ENCODE measurements at regions not wholly inside any gene's neighbourhood (a gene's known extent, or its start where the extent isn't known, plus 50 kb on each side); places are given as distances from the start of the nearest gene placed in this dataset.

DNA sequence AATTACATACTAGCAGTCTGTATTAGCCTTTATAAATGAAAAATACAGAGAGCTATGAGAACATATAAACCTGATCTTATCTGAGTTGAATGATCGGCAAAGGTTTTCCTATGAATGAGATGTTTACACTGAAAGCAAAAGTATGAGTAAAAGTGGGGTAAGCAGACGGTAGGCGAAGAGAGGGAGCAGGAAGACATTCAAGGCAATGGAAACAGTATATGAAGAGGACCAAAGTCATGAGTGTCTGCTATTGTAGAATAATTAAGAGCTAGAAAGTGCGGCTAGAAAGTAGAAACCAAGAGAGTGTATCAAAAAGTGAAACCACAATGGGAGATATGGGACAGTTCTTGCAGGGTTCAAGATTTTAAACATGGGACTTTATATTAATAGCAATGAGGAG lies 67.0 kb upstream of the TMLHE start:
- no peak for DNase-seq

DNA sequence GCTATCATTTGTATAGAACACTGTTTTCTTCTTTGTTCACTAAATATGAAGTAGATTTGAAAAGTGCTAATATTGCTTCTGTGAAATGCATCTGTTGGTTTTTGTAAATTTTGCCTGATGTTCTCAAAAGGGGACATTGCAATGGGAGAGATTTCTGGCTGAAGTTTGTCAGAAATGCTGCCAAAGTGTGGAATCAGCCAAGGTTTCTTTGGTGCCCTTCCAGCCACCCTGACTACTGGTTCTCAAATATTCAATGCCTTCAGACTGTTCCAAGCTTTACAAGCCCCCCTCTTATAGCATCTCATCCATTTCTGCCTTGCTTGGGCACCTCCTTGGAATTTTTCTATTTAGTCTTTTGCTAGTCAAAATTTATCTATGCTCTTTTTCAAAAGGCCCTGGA lies 60.6 kb upstream of the TMLHE start:
- DNase-seq = no peak

DNA sequence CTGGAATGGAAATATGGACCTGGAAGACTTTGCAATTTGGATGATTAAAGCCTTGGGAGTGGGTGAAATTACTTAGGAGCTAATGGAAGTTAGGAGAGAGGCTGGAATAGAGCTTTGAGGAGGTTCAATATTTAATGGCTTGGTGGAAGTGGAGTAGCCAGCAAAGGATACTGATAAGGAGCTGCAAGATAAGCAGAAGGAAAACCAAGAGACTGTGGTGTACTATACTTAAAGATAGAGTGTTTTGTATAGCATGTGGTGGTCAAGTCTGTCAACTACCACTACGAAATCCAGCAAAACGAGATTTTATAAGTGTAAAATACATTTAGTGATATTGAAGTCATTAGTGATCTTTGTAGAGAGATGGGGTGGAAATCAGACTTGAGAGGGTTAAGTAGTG lies 54.0 kb upstream of the TMLHE start:
- DNase-seq = no peak
